A549 (cell line): ENCODE measurements at regions not wholly inside any gene's neighbourhood (a gene's known extent, or its start where the extent isn't known, plus 50 kb on each side); places are given as distances from the start of the nearest gene placed in this dataset.

Experiments used
- CBX2 ChIP-seq: fragments of 200-600 bp; sonication (generic); IDR thresholded peaks from 2 replicates; pipeline ENCODE4 v1.6.1; 2016; ENCODE audit warnings: low read depth, mild to moderate bottlenecking, borderline replicate concordance
- CHD4 ChIP-seq: fragments of 200-600 bp; sonication (generic); IDR thresholded peaks from 2 replicates; pipeline ENCODE4 v1.6.1; 2016; ENCODE audit warnings: antibody characterized with exemption, mild to moderate bottlenecking, borderline replicate concordance
- EP300 ChIP-seq, 2 experiments: fragments of >200 bp; sonication (Bioruptor Twin); formaldehyde crosslinking; IDR thresholded peaks; 2 replicates in 1 of 2; 3 replicates in 1 of 2; pipeline ENCODE4 v1.6.1; 2016 to 2017
- FOSL2 ChIP-seq, 2 experiments: fragments of 450-650 bp in 1 of 2; fragments of >200 bp in 1 of 2; sonication (Bioruptor Twin) in 1 of 2; formaldehyde crosslinking; IDR thresholded peaks; 2 replicates each; pipeline versions ENCODE4 v1.5.0 to v1.6.1; 2016 to 2020; ENCODE audit warnings: mild to moderate bottlenecking in 1 of 2, moderate library complexity in 1 of 2
- HOXB5 ChIP-seq: fragments of 250-450 bp; sonication (Bioruptor Pico); IDR thresholded peaks from 2 replicates; pipeline ENCODE4 v1.5.0; 2020; ENCODE audit warnings: mild to moderate bottlenecking, moderate library complexity
- JUN ChIP-seq, 2 experiments: fragments of >200 bp; sonication (Bioruptor Twin); formaldehyde crosslinking; IDR thresholded peaks; 2 replicates in 1 of 2; 3 replicates in 1 of 2; pipeline ENCODE4 v1.6.1; 2016 to 2017
- POLR2A ChIP-seq: IDR thresholded peaks from 2 replicates; pipeline ENCODE4 v1.6.1; 2012; ENCODE audit warnings: mild to moderate bottlenecking, low read length
- TFCP2L1 ChIP-seq: fragments of 250-450 bp; sonication (Bioruptor Pico); IDR thresholded peaks from 2 replicates; pipeline ENCODE4 v1.5.0; 2021; ENCODE audit warnings: mild to moderate bottlenecking
- TF ChIP-seq, protein P1 (sequence below): fragments of >200 bp; sonication (Bioruptor Twin); formaldehyde crosslinking; IDR thresholded peaks from 3 replicates; pipeline ENCODE4 v1.5.1; 2016
- TF ChIP-seq, protein P2 (sequence below): IDR thresholded peaks from 2 replicates; pipeline ENCODE4 v1.6.1; 2012
- TF ChIP-seq, protein P3 (sequence below): fragments of 250-450 bp; sonication (Bioruptor Pico); IDR thresholded peaks from 2 replicates; pipeline ENCODE4 v1.5.0; 2021; ENCODE audit warnings: mild to moderate bottlenecking, moderate library complexity, borderline replicate concordance
- TF ChIP-seq, protein P4 (sequence below): IDR thresholded peaks from 2 replicates; pipeline ENCODE4 v1.6.1; 2012; ENCODE audit warnings: low read depth, borderline replicate concordance
- TF ChIP-seq, protein P5 (sequence below): IDR thresholded peaks from 2 replicates; pipeline ENCODE4 v1.6.1; 2012

DNA sequence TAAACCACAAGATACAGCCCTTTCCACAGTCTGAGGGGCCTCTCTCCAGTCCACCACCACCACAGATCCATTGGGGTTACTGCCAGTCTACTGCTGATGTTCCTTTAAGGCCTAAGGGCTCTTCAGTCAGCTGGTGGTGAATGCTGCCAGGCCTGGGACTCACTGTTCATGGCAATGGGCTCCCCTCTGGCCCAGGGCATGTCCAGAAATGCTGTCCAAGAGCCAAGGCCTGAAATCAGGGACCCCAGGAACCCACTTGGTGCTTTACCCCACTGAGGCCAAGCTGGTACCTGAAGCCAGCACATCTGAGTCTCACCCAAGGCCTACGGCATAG is 128.6 kb upstream of the CBLB start:
- TF ChIP-seq JUN (IDR thresholded peaks at IDR 0.05) (no peak), TFCP2L1 (CRISPR knock-in tag) (no peak), FOSL2 (IDR thresholded peaks at IDR 0.05) (no peak), FOSL2 (CRISPR knock-in tag; IDR thresholded peaks at IDR 0.05) (no peak), HOXB5 (no peak), CHD4 (no peak), POLR2A (no peak), CBX2 (no peak), EP300 (IDR thresholded peaks at IDR 0.05) (no peak)
- TF ChIP-seq, protein P1, sequence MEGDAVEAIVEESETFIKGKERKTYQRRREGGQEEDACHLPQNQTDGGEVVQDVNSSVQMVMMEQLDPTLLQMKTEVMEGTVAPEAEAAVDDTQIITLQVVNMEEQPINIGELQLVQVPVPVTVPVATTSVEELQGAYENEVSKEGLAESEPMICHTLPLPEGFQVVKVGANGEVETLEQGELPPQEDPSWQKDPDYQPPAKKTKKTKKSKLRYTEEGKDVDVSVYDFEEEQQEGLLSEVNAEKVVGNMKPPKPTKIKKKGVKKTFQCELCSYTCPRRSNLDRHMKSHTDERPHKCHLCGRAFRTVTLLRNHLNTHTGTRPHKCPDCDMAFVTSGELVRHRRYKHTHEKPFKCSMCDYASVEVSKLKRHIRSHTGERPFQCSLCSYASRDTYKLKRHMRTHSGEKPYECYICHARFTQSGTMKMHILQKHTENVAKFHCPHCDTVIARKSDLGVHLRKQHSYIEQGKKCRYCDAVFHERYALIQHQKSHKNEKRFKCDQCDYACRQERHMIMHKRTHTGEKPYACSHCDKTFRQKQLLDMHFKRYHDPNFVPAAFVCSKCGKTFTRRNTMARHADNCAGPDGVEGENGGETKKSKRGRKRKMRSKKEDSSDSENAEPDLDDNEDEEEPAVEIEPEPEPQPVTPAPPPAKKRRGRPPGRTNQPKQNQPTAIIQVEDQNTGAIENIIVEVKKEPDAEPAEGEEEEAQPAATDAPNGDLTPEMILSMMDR, result no peak
- TF ChIP-seq, protein P2, sequence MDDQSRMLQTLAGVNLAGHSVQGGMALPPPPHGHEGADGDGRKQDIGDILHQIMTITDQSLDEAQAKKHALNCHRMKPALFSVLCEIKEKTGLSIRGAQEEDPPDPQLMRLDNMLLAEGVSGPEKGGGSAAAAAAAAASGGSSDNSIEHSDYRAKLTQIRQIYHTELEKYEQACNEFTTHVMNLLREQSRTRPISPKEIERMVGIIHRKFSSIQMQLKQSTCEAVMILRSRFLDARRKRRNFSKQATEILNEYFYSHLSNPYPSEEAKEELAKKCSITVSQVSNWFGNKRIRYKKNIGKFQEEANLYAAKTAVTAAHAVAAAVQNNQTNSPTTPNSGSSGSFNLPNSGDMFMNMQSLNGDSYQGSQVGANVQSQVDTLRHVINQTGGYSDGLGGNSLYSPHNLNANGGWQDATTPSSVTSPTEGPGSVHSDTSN, result no peak
- TF ChIP-seq, protein P3, sequence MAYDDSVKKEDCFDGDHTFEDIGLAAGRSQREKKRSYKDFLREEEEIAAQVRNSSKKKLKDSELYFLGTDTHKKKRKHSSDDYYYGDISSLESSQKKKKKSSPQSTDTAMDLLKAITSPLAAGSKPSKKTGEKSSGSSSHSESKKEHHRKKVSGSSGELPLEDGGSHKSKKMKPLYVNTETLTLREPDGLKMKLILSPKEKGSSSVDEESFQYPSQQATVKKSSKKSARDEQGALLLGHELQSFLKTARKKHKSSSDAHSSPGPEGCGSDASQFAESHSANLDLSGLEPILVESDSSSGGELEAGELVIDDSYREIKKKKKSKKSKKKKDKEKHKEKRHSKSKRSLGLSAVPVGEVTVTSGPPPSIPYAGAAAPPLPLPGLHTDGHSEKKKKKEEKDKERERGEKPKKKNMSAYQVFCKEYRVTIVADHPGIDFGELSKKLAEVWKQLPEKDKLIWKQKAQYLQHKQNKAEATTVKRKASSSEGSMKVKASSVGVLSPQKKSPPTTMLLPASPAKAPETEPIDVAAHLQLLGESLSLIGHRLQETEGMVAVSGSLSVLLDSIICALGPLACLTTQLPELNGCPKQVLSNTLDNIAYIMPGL (CRISPR knock-in tag), result no peak
- TF ChIP-seq, protein P4, sequence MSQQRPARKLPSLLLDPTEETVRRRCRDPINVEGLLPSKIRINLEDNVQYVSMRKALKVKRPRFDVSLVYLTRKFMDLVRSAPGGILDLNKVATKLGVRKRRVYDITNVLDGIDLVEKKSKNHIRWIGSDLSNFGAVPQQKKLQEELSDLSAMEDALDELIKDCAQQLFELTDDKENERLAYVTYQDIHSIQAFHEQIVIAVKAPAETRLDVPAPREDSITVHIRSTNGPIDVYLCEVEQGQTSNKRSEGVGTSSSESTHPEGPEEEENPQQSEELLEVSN, result no peak
- TF ChIP-seq, protein P5, sequence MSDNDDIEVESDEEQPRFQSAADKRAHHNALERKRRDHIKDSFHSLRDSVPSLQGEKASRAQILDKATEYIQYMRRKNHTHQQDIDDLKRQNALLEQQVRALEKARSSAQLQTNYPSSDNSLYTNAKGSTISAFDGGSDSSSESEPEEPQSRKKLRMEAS, result no peak
